ENCODE measurements at regions not wholly inside any gene's neighbourhood (a gene's known extent, or its start where the extent isn't known, plus 50 kb on each side); places are given as distances from the start of the nearest gene placed in this dataset.
"Not testable (repeated sequence)": the region's sequence is repeated elsewhere in the genome, so short reads cannot be mapped to it uniquely, and the experiment has no call there.

- no peak for DNase-seq (ENCODE audit: low spot score)
- TF ChIP-seq, protein P1, sequence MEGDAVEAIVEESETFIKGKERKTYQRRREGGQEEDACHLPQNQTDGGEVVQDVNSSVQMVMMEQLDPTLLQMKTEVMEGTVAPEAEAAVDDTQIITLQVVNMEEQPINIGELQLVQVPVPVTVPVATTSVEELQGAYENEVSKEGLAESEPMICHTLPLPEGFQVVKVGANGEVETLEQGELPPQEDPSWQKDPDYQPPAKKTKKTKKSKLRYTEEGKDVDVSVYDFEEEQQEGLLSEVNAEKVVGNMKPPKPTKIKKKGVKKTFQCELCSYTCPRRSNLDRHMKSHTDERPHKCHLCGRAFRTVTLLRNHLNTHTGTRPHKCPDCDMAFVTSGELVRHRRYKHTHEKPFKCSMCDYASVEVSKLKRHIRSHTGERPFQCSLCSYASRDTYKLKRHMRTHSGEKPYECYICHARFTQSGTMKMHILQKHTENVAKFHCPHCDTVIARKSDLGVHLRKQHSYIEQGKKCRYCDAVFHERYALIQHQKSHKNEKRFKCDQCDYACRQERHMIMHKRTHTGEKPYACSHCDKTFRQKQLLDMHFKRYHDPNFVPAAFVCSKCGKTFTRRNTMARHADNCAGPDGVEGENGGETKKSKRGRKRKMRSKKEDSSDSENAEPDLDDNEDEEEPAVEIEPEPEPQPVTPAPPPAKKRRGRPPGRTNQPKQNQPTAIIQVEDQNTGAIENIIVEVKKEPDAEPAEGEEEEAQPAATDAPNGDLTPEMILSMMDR (IDR thresholded peaks at IDR 0.05; ENCODE audit: extremely low read depth, missing control alignments) = no peak
Measured at GRCh38 chr14:86780876-86781510, 1212.0 kb downstream of the GALC start.

DNA sequence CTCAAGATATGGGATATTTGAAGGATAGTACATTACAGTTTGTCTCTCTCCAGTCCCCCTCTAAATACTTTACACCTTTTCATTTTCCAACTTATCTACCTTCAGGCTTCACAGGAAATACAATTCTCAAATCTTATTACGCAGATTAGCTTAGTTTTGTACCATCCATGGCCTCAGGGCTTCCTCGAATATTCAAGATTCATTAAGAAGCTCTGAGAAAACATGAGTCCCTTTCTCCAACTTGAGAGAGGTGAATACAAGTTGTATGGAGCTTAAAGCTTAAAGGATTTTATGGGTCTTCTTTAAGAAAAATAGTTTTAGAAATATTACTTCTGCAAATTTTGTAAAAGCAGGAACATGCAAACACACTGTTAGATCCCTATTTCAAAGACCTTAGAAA lies 1212.5 kb downstream of the GALC start:
- DNase-seq (ENCODE audit: low spot score) = no peak
- TF ChIP-seq, protein P1 (IDR thresholded peaks at IDR 0.05; ENCODE audit: extremely low read depth, missing control alignments) = no peak

DNA sequence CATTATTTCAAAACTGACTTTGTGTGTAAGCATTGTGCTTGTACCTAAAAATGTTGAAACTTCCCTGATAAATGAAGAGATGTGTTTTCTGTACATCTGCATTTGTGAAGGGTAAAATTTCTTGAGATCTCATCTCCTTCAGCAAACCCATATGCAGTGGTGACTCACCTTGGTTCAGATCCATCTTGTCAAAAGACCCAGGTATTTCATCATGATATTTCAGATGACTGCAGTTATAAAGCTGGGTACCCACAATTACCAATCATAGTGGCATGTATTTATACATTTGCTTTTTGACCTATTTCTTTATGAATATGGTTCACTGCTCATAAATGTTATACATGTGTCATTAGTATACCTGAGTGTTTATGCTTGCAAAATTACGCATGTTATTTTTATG lies 1213.6 kb downstream of the GALC start:
- DNase-seq (ENCODE audit: low spot score) = no peak
- TF ChIP-seq, protein P1 (IDR thresholded peaks at IDR 0.05; ENCODE audit: extremely low read depth, missing control alignments) = no peak

DNA sequence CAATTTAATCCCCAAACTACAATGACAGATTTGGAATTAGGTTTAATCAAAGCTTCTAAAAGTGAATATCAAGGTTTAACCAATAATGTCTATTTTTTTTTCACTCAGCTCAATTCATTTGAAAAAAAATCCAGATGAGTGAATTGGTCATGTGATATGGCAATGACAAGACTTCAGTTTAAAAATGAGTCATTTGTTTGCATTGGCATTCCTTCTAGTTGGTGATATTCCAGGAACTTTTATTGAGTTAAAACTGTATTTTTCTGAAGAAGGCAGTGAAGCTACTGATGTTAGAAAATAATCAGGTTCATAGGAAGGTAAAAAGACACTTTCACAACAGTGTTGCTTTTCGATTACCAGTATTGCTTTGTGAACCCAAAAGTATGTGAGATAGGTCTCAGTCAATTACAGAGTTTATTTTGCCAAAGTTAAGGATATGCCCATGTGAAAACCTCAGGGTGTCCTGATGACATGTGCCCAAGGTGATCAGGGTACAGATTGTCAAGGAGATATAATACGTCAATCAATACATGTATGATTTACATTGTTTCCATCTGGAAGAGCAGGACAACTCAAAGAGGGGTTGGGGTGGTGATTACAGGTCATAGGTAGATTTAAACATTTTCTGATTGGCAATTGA lies 1214.9 kb downstream of the GALC start:
- DNase-seq (ENCODE audit: low spot score) = no peak

DNA sequence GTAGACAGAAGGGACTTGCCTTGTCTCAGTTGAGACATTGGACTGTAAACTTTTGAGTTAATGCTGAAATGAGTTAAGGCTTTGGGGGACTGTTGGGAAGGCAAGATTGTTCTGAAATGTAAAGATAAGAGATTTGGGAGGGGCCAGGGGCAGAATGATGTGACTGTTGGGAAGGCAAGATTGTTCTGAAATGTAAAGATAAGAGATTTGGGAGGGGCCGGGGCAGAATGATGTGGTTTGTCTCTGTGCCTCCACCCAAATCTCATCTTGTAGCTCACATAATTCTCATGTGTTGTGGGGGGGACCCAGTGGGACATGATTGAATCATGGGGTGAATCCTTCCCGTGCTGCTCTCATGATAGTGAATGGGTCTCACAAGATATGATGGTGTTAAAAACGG lies 1217.1 kb downstream of the GALC start:
- not testable (repeated sequence) for DNase-seq (ENCODE audit: low spot score)

More for the DNA sequence above, 1214.9 kb downstream of the GALC start:
- TF ChIP-seq, protein P1 (IDR thresholded peaks at IDR 0.05; ENCODE audit: extremely low read depth, missing control alignments) = no peak

DNA sequence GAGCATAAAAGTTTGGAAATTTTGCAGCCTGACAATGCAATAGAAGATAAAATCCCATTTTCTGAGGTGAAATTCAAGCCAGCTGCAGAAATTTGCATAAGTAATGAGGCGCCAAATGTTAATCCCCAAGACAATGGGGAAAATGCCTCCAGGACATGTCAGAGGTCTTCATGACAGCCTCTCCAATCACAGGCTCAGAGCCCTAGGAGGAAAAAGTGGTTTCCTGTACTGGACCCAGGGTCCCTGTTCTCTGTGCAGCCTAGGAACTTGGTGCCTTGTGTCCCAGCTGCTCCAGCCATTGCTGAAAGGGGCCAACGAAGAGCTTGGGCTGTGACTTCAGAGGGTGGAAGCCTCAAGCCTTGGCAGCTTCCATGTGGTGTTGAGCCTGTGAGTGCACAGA lies 1218.1 kb downstream of the GALC start:
- DNase-seq (ENCODE audit: low spot score) = no peak

GRCh38 chr14:86772075-86772474 lies 1220.9 kb downstream of the GALC start:
- TF ChIP-seq, protein P1 (IDR thresholded peaks at IDR 0.05; ENCODE audit: extremely low read depth, missing control alignments) = no peak
- DNase-seq (ENCODE audit: low spot score) = no peak

More for the DNA sequence above, 1218.1 kb downstream of the GALC start:
- TF ChIP-seq, protein P1 (IDR thresholded peaks at IDR 0.05; ENCODE audit: extremely low read depth, missing control alignments) = no peak

- DNase-seq (ENCODE audit: low spot score) = no peak
- TF ChIP-seq, protein P1 (IDR thresholded peaks at IDR 0.05; ENCODE audit: extremely low read depth, missing control alignments) = no peak
Measured at GRCh38 chr14:86770186-86770585, 1222.8 kb downstream of the GALC start.
